NCI-H526 treated with DMSO at 0.1 percent for 48 hours (cell line): ENCODE measurements at regions not wholly inside any gene's neighbourhood (a gene's known extent, or its start where the extent isn't known, plus 50 kb on each side); places are given as distances from the start of the nearest gene placed in this dataset.
A peak's percentile ranks its signal among the peaks of the same experiment; 100 is the strongest.

Source experiments
- DNase-seq: peaks from one replicate; lab custom pipeline; 2025; lab: John Stamatoyannopoulos, UW

- no peak for DNase-seq
These were observed 72.3 kb upstream of the BOC start for GRCh38 chr3:113138839-113139743.

GRCh38 chr3:113140876-113141275 lies 70.5 kb upstream of the BOC start:
- no peak for DNase-seq

GRCh38 chr3:113141543-113141942 lies 69.8 kb upstream of the BOC start:
- no peak for DNase-seq

- DNase-seq, result no peak
These were observed 68.9 kb upstream of the BOC start for GRCh38 chr3:113142476-113142875.

- DNase-seq, result no peak
These were observed 68.0 kb upstream of the BOC start for GRCh38 chr3:113143353-113143752.

- no peak for DNase-seq
These were observed 63.6 kb upstream of the BOC start for GRCh38 chr3:113147681-113148261.

- peak; percentile 7 for DNase-seq
These were observed 63.1 kb upstream of the BOC start for GRCh38 chr3:113148284-113148683.

- DNase-seq, result no peak
These were observed 61.1 kb upstream of the BOC start for GRCh38 chr3:113150250-113150649.

- DNase-seq, result no peak
These were observed 59.8 kb upstream of the BOC start for GRCh38 chr3:113151461-113152031.

GRCh38 chr3:113152849-113153248 lies 58.5 kb upstream of the BOC start:
- DNase-seq, result no peak

- DNase-seq, result no peak
These were observed 57.8 kb upstream of the BOC start for GRCh38 chr3:113153499-113154107.

GRCh38 chr3:113156816-113157333 lies 54.5 kb upstream of the BOC start:
- DNase-seq, result no peak

GRCh38 chr3:113157408-113158030 lies 53.8 kb upstream of the BOC start:
- peak; percentile 31 for DNase-seq

GRCh38 chr3:113158171-113158570 lies 53.2 kb upstream of the BOC start:
- DNase-seq, result no peak
